DND-41 (cell line): ENCODE measurements at regions not wholly inside any gene's neighbourhood (a gene's known extent, or its start where the extent isn't known, plus 50 kb on each side); places are given as distances from the start of the nearest gene placed in this dataset.

Experiments used
- ATAC-seq: fragments of 200-7000 bp; cut with Tn5 transposase; 3 replicates; pipeline ENCODE4 v1.9.1; 2021; ENCODE audit warnings: low read depth; ENCODE audit not compliant: insufficient read depth
- DNase-seq: peaks from one replicate; pipeline ENCODE4 v3.0.0-alpha.2; 2020
- H2AFZ ChIP-seq: 2 replicates; pipeline ENCODE4 v1.6.0; 2012; ENCODE audit warnings: low read depth, low read length
- H3K27ac ChIP-seq: 2 replicates; pipeline ENCODE4 v1.5.1; 2012; ENCODE audit warnings: low read length, inconsistent platforms
- H3K27me3 ChIP-seq: fragments of 200-600 bp; sonication (generic); 2 replicates; pipeline ENCODE4 v1.6.0; 2012; ENCODE audit warnings: low read length, mild to moderate bottlenecking, inconsistent platforms; ENCODE audit not compliant: insufficient read depth, poor library complexity
- H3K36me3 ChIP-seq: 2 replicates; pipeline ENCODE4 v1.5.1; 2012; ENCODE audit warnings: low read length, inconsistent platforms; ENCODE audit not compliant: insufficient read depth
- H3K4me1 ChIP-seq: 2 replicates; pipeline ENCODE4 v1.5.1; 2012; ENCODE audit warnings: mild to moderate bottlenecking, low read length; ENCODE audit not compliant: insufficient read depth
- H3K4me2 ChIP-seq: 2 replicates; pipeline ENCODE4 v1.6.0; 2012; ENCODE audit warnings: mild to moderate bottlenecking, moderate library complexity, low read length, inconsistent platforms; ENCODE audit not compliant: insufficient read depth
- H3K4me3 ChIP-seq, 2 experiments: fragments of 200-600 bp in 1 of 2; shearing (Covaris generic) in 1 of 2; 2 replicates each; pipeline ENCODE4 v1.5.1; 2012 to 2016; ENCODE audit warnings: inconsistent platforms in 2 of 2, low read length in 2 of 2, mild to moderate bottlenecking in 2 of 2, low read depth in 1 of 2, moderate library complexity in 1 of 2
- H3K79me2 ChIP-seq: 2 replicates; pipeline ENCODE4 v1.6.0; 2012; ENCODE audit warnings: low read length, inconsistent platforms; ENCODE audit not compliant: insufficient read depth
- H3K9ac ChIP-seq: 2 replicates; pipeline ENCODE4 v1.6.0; 2012; ENCODE audit warnings: low read depth, mild to moderate bottlenecking, inconsistent platforms, low read length, moderate library complexity
- H3K9me3 ChIP-seq: 2 replicates; pipeline ENCODE4 v1.5.1; 2012; ENCODE audit warnings: low read length, moderate library complexity, mild to moderate bottlenecking, inconsistent platforms; ENCODE audit not compliant: insufficient read depth, severe bottlenecking
- H4K20me1 ChIP-seq: 2 replicates; pipeline ENCODE4 v1.6.0; 2012; ENCODE audit warnings: low read length; ENCODE audit not compliant: insufficient read depth
- EZH2 ChIP-seq: IDR thresholded peaks from 3 replicates; pipeline ENCODE4 v1.6.1; 2012; ENCODE audit warnings: borderline replicate concordance, low read depth, mild to moderate bottlenecking, moderate library complexity, low read length, inconsistent platforms; ENCODE audit not compliant: severe bottlenecking
- TF ChIP-seq, protein P1 (sequence below): IDR thresholded peaks from 2 replicates; pipeline ENCODE4 v1.5.1; 2012; ENCODE audit warnings: borderline replicate concordance, low read length, moderate library complexity, mild to moderate bottlenecking; ENCODE audit not compliant: poor library complexity, severe bottlenecking; ENCODE audit errors: extremely low read depth

DNA sequence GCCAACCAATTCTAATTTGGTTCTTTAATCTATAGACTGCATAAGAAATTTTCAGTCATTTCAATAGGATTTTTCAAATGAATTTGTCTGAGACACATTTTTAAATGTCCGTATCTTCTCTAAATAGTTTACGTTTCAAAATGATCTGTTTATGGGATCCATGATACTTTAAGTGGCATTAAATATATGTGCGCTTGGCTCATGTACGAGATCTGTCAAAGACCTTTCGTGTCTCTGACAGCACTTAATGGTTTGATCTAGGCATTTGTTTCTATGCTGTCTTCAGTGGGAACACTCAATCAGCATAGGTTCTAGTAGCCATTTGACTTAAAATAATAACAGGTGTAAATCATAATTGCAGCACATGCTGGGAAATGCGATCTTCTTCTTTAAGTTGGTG is 731.0 kb downstream of the CENPC start:
- no peak overlapping the region for H3K9ac ChIP-seq
- no peak for TF ChIP-seq EZH2
- TF ChIP-seq, protein P1, sequence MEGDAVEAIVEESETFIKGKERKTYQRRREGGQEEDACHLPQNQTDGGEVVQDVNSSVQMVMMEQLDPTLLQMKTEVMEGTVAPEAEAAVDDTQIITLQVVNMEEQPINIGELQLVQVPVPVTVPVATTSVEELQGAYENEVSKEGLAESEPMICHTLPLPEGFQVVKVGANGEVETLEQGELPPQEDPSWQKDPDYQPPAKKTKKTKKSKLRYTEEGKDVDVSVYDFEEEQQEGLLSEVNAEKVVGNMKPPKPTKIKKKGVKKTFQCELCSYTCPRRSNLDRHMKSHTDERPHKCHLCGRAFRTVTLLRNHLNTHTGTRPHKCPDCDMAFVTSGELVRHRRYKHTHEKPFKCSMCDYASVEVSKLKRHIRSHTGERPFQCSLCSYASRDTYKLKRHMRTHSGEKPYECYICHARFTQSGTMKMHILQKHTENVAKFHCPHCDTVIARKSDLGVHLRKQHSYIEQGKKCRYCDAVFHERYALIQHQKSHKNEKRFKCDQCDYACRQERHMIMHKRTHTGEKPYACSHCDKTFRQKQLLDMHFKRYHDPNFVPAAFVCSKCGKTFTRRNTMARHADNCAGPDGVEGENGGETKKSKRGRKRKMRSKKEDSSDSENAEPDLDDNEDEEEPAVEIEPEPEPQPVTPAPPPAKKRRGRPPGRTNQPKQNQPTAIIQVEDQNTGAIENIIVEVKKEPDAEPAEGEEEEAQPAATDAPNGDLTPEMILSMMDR, result no peak
- no peaks in the 10 kb centered on the region for H3K27me3 ChIP-seq
- ATAC-seq, result no peak
- H3K79me2 ChIP-seq, result no peaks in the 10 kb centered on the region
- no peak overlapping the region for H3K4me2 ChIP-seq
- H2AFZ ChIP-seq, result no peak overlapping the region
- H3K4me1 ChIP-seq, result no peaks in the 10 kb centered on the region
- no peak overlapping the region for H3K27ac ChIP-seq
- H3K4me3 ChIP-seq, result no peak overlapping the region
- no peaks in the 10 kb centered on the region for H3K9me3 ChIP-seq
- DNase-seq, result no peak
- no peaks in the 10 kb centered on the region for H3K36me3 ChIP-seq
- H4K20me1 ChIP-seq, result no peaks in the 10 kb centered on the region

DNA sequence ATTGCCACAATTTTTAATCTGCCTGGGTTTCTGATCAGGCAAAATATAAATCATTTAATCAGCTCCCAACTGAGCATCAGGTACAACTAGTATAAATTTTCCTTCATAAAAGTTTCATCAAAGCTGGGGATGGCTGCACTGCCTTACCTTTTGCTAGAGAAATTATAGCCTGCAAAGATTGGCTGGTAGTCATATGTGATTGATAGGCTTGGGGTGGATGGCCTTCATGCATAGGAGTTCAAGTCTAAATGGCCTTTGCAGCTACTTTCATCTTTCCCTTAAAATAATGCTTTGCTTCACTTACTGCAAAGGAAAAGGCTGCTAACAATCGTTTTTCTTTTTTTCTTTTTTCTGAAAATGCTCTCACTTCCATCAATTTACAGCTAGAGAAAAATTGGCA is 739.7 kb downstream of the CENPC start:
- H3K27me3 ChIP-seq, result no peaks in the 10 kb centered on the region
- H2AFZ ChIP-seq, result no peak overlapping the region
- H4K20me1 ChIP-seq, result no peaks in the 10 kb centered on the region
- no peak for ATAC-seq
- no peaks in the 10 kb centered on the region for H3K4me1 ChIP-seq
- H3K79me2 ChIP-seq, result no peaks in the 10 kb centered on the region
- no peak overlapping the region for H3K27ac ChIP-seq
- H3K4me3 ChIP-seq, result no peak overlapping the region
- H3K9me3 ChIP-seq, result no peaks in the 10 kb centered on the region
- TF ChIP-seq, protein P1, result no peak
- no peak for TF ChIP-seq EZH2
- no peaks in the 10 kb centered on the region for H3K36me3 ChIP-seq
- H3K9ac ChIP-seq, result no peak overlapping the region
- DNase-seq, result no peak
- H3K4me2 ChIP-seq, result no peak overlapping the region

DNA sequence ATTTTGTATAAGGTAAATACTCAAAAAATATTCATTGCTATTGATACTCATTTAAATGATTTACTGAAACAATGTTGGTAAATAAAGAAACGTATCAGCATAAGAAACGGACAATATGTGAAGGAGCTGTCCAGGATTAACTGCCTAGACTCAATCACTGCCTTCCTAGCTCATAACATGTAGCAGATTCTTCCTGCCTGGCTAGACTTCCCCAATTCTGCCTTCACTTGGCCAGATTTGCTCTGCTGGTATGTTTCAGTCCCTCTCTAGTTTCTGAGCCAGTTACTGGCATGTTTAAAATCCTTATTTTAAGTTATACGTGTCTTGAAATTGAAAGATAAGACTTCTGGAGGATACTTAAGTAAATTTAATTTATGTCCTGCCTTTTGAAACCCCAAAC is 740.3 kb downstream of the CENPC start:
- DNase-seq (no peak), ATAC-seq (no peak)
- no peak overlapping the region for H3K9ac ChIP-seq
- H2AFZ ChIP-seq, result peak overlapping the region; percentile 42; the same call in 1 of the 2 replicates
- H3K36me3 ChIP-seq, result no peaks in the 10 kb centered on the region
- H3K4me2 ChIP-seq, result no peak overlapping the region
- H3K79me2 ChIP-seq, result no peaks in the 10 kb centered on the region
- H4K20me1 ChIP-seq, result no peaks in the 10 kb centered on the region
- TF ChIP-seq EZH2, result no peak
- TF ChIP-seq, protein P1, result no peak
- H3K9me3 ChIP-seq, result no peaks in the 10 kb centered on the region
- no peaks in the 10 kb centered on the region for H3K4me1 ChIP-seq
- H3K4me3 ChIP-seq, result no peak overlapping the region
- no peak overlapping the region for H3K27ac ChIP-seq
- H3K27me3 ChIP-seq, result no peaks in the 10 kb centered on the region

DNA sequence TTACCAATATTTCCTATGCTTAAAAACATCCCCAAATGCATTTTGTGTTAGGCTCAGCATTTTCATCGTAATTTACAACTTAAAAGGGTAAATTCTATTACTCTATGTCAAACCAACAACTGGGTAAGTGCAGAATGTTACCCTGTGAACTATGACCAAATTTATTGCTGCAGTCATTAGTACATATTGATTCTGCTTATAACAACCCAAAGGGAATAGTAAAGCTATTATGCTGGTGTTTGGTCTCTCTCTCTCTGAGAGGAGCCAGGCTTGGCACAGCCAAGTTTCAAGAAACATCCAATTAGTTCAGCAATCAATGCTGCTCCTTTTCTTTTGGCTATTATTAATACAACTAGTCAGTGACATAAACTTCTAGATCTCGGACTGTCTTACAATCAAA is 747.7 kb downstream of the CENPC start:
- Histone ChIP-seq H3K9me3 (no peaks in the 10 kb centered on the region), H2AFZ (no peak overlapping the region), H3K36me3 (no peaks in the 10 kb centered on the region), H3K9ac (no peak overlapping the region), H3K4me2 (no peak overlapping the region), H3K4me1 (no peaks in the 10 kb centered on the region), H3K4me3 (no peak overlapping the region), H3K27ac (no peak overlapping the region), H3K27me3 (no peaks in the 10 kb centered on the region), H3K79me2 (no peaks in the 10 kb centered on the region), H4K20me1 (no peaks in the 10 kb centered on the region)
- TF ChIP-seq, protein P1, result no peak
- TF ChIP-seq EZH2, result no peak
- DNase-seq (no peak), ATAC-seq (no peak)
